Fibroblast of pulmonary artery (primary cell): ENCODE measurements at regions not wholly inside any gene's neighbourhood (a gene's known extent, or its start where the extent isn't known, plus 50 kb on each side); places are given as distances from the start of the nearest gene placed in this dataset.

Source experiments
- DNase-seq: peaks from one replicate; pipeline ENCODE4 v3.0.0-alpha.2; 2010; ENCODE audit warnings: low read depth
- H3K4me3 ChIP-seq: replicated peaks from 2 replicates; pipeline ENCODE4 v1.5.1; 2011; ENCODE audit warnings: low read depth, mild to moderate bottlenecking, control low read depth, low read length, moderate library complexity
- TF ChIP-seq, protein P1 (sequence below): IDR thresholded peaks from 2 replicates; pipeline ENCODE4 v1.5.1; 2011; ENCODE audit warnings: mild to moderate bottlenecking, control low read depth, low read length, inconsistent platforms; ENCODE audit errors: missing control alignments

DNA sequence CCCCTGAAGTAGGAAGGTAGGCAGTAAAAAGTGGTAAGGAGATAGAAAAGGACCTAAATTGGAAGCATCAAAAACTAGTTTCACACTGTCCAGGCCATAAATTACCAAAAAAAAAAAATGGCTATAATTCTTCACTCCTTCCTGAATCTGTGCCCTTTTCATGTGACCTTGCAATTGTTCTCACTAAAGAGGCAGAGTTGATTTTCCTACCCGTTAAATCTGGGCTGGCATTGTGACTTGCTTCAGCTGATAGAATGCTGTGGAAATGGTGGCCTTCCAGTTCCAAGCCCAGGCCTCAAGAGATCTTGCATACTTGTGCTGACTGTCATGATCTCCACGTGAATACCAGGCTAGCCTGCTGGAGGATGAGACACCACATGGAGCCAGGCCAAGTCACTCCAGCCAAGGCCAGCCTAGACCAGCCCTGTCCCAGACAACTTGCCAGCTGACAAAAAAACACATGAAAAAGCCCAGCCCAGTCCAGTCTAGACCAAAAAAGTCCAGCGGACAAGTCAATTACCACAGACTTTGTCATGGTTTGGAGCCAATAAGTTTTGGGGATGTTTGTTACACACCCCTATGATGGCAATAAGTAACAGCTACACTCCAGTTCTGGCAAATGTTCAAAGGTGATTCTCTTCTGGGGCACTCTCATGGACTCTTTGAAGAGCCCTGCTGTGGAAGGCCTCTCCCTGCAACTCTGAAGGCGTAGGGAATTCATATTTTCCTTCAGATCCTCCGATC, 51.4 kb upstream of the NUP50 start:
- TF ChIP-seq, protein P1, sequence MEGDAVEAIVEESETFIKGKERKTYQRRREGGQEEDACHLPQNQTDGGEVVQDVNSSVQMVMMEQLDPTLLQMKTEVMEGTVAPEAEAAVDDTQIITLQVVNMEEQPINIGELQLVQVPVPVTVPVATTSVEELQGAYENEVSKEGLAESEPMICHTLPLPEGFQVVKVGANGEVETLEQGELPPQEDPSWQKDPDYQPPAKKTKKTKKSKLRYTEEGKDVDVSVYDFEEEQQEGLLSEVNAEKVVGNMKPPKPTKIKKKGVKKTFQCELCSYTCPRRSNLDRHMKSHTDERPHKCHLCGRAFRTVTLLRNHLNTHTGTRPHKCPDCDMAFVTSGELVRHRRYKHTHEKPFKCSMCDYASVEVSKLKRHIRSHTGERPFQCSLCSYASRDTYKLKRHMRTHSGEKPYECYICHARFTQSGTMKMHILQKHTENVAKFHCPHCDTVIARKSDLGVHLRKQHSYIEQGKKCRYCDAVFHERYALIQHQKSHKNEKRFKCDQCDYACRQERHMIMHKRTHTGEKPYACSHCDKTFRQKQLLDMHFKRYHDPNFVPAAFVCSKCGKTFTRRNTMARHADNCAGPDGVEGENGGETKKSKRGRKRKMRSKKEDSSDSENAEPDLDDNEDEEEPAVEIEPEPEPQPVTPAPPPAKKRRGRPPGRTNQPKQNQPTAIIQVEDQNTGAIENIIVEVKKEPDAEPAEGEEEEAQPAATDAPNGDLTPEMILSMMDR: no peak
- DNase-seq: peak; percentile 22
- H3K4me3 ChIP-seq: no peak overlapping the region
